HFFc6 (cell line): ENCODE measurements at regions not wholly inside any gene's neighbourhood (a gene's known extent, or its start where the extent isn't known, plus 50 kb on each side); places are given as distances from the start of the nearest gene placed in this dataset.
A peak's percentile ranks its signal among the peaks of the same experiment; 100 is the strongest.

Experiments used
- DNase-seq: peaks from one replicate; pipeline ENCODE4 v3.0.0-alpha.2; 2018
- H3K27ac Mint-ChIP-seq: 2 replicates; pipeline ENCODE4 v1.8.0; 2020; ENCODE audit warnings: mild to moderate bottlenecking, mixed read lengths
- H3K27me3 Mint-ChIP-seq: 2 replicates; pipeline ENCODE4 v1.8.0; 2021; ENCODE audit warnings: mild to moderate bottlenecking, moderate library complexity, mixed read lengths; ENCODE audit not compliant: insufficient read depth
- H3K36me3 Mint-ChIP-seq: 2 replicates; pipeline ENCODE4 v1.8.0; 2021; ENCODE audit warnings: low read depth, mixed read lengths
- H3K4me1 Mint-ChIP-seq: 2 replicates; pipeline ENCODE4 v1.8.0; 2020; ENCODE audit warnings: low read depth, mixed read lengths
- H3K4me3 Mint-ChIP-seq: 2 replicates; pipeline ENCODE4 v1.8.0; 2020; ENCODE audit warnings: mild to moderate bottlenecking, moderate library complexity, mixed read lengths
- H3K9me3 Mint-ChIP-seq: 2 replicates; pipeline ENCODE4 v1.8.0; 2020; ENCODE audit warnings: mild to moderate bottlenecking, mixed read lengths
- TF ChIP-seq, protein P1 (sequence below): fragments of 200-600 bp; sonication (generic); IDR thresholded peaks from 2 replicates; pipeline ENCODE4 v1.5.0; 2021; ENCODE audit warnings: antibody characterized with exemption, mild to moderate bottlenecking

DNA sequence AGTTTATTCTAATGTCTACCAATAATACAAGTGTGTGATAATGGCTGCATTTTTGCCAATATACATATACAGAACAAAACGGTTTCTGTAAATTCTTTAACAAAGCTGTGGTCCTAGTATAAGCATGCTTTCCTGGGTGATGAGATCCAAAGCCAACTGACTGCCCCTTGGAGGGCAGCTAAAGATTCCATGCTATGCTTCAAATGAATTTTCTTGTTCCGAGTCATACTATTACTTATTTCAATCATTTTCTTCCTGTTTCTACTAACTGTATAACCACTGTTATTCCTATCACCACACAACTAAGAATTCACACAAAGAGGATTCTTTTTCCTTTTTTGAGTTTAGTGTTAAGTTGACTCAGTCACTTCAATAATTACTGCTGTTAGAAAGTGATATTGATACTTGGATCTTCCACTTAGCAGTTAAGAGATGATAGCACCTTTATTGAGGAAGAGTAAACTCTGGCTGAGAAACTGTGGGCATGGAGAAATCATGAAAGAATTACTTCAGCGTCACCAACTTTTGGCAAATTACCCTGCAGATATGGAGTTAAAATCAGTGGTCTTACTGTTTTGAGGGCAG lies 197.5 kb downstream of the ARL4A start:
- Mint-ChIP-seq H3K27ac (no peak overlapping the region; the same call in 1 of the 2 replicates), H3K9me3 (no peaks in the 10 kb centered on the region), H3K36me3 (no peaks in the 10 kb centered on the region), H3K4me1 (peaks cover 36% of the 10 kb centered on the region), H3K4me3 (no peak overlapping the region), H3K27me3 (peaks cover 1% of the 10 kb centered on the region; the same call in 1 of the 2 replicates)
- no peak for DNase-seq
- TF ChIP-seq, protein P1, sequence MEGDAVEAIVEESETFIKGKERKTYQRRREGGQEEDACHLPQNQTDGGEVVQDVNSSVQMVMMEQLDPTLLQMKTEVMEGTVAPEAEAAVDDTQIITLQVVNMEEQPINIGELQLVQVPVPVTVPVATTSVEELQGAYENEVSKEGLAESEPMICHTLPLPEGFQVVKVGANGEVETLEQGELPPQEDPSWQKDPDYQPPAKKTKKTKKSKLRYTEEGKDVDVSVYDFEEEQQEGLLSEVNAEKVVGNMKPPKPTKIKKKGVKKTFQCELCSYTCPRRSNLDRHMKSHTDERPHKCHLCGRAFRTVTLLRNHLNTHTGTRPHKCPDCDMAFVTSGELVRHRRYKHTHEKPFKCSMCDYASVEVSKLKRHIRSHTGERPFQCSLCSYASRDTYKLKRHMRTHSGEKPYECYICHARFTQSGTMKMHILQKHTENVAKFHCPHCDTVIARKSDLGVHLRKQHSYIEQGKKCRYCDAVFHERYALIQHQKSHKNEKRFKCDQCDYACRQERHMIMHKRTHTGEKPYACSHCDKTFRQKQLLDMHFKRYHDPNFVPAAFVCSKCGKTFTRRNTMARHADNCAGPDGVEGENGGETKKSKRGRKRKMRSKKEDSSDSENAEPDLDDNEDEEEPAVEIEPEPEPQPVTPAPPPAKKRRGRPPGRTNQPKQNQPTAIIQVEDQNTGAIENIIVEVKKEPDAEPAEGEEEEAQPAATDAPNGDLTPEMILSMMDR, result no peak

DNA sequence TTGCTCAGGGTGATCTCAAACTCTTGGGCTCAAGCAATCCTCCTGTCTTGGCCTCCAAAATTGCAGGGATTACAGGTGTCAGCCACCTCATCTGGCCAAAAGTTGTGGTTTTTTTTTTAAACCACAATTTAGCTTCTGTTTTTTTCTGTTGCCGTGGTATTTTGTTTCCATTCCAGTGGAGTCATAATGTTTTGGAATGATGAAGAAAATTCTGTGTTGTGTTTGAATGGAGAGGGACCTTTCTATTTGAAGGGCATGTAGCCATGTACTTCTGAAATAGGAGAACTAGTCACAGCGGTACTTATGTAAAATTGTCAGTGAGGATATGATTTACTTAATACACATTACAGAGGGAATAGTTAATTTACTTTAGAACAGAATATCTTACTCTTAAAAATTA lies 201.3 kb downstream of the ARL4A start:
- no peaks in the 10 kb centered on the region for H3K9me3 Mint-ChIP-seq

DNA sequence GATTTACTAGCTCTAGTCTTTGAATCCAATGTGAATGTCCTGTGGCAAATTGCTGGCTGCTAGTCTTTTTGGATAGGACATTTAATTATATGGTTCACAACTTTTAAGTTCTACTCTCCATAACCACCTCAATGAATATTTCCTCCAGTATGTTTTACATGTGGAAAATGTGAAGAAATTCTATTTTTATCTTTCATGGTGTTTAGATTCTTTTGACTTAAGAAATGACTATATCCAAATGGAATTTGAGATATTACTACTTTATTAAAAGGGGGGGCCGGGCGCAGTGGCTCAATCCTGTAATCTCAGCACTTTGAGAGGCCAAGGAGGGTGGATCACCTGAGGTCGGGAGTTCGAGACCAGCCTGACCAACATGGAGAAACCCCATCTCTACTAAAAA lies 202.0 kb downstream of the ARL4A start:
- peak overlapping the region; percentile 70 for H3K27ac Mint-ChIP-seq
- H3K4me1 Mint-ChIP-seq, result peaks cover 28% of the 10 kb centered on the region
- H3K36me3 Mint-ChIP-seq, result no peaks in the 10 kb centered on the region
- H3K27me3 Mint-ChIP-seq, result no peaks in the 10 kb centered on the region
- no peaks in the 10 kb centered on the region for H3K9me3 Mint-ChIP-seq
- no peak overlapping the region for H3K4me3 Mint-ChIP-seq
- TF ChIP-seq, protein P1, result no peak
- no peak for DNase-seq

More for the DNA sequence above, 201.3 kb downstream of the ARL4A start:
- Mint-ChIP-seq H3K27me3 (no peaks in the 10 kb centered on the region), H3K27ac (peak overlapping the region; percentile 70), H3K4me1 (peaks cover 35% of the 10 kb centered on the region), H3K4me3 (no peak overlapping the region), H3K36me3 (no peaks in the 10 kb centered on the region)
- DNase-seq, result peak; percentile 45
- TF ChIP-seq, protein P1, result no peak

DNA sequence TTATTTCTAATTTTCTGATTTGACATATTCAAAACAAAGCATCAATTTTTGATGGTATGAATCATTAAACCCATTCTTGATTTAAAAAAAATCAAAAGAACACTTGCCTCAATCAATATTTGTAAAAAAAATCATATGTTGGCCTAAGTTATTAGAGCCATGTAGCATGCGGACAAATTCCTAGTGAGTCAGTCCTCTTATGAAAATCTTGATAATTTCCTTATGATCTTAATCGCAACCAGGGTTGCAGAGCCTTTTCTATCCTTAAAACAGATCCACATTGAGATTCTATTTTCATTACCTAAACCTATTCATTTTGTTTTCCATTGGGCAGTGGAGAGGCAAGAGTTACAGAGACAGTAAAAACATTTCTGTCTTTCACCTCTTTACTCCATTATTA lies 203.2 kb downstream of the ARL4A start:
- Mint-ChIP-seq H3K27me3 (no peaks in the 10 kb centered on the region), H3K9me3 (no peaks in the 10 kb centered on the region), H3K27ac (no peak overlapping the region), H3K36me3 (no peaks in the 10 kb centered on the region), H3K4me3 (no peak overlapping the region), H3K4me1 (peaks cover 24% of the 10 kb centered on the region)
- TF ChIP-seq, protein P1, result no peak
- DNase-seq, result no peak

DNA sequence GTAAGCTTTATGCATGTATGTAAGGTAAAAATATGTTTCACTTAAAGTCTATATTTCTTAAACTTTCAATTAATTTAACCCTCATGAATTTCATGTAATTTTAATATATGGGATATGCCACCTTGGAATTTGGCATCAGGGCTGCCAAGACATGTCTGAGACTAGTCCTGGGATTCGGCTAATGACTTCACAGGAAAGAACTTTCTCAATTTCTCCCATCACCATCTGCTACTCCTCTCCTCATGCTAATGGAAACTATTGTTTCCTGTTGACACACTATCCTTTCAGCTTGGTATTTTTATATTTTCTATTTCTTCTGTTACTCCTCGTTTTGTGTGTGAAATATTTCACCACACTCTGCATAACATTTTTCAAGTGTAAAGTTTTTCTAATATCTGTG lies 205.9 kb downstream of the ARL4A start:
- Mint-ChIP-seq H3K36me3 (no peaks in the 10 kb centered on the region), H3K27me3 (no peaks in the 10 kb centered on the region), H3K4me1 (peaks cover 26% of the 10 kb centered on the region), H3K4me3 (no peak overlapping the region), H3K27ac (no peak overlapping the region), H3K9me3 (no peaks in the 10 kb centered on the region)
- DNase-seq, result no peak
- TF ChIP-seq, protein P1, result no peak
